ENCODE measurements at regions not wholly inside any gene's neighbourhood (a gene's known extent, or its start where the extent isn't known, plus 50 kb on each side); places are given as distances from the start of the nearest gene placed in this dataset.

DNA sequence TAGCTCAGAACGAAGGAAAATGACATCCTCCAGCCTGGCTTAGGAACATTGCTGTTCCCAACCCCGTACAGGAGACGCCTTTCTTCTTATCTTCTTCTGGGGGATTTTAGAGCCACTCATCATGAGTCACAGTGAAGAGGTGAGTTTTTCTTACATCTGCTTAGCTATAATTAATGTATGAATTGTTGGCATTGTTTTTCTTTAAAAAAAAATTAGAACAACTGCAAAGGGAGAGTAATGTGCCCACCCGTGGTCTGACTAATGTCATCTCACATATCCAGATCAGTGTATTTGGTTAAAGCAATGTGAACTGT lies 310.6 kb upstream of the TSHZ3 start:
- TF ChIP-seq, protein P1, sequence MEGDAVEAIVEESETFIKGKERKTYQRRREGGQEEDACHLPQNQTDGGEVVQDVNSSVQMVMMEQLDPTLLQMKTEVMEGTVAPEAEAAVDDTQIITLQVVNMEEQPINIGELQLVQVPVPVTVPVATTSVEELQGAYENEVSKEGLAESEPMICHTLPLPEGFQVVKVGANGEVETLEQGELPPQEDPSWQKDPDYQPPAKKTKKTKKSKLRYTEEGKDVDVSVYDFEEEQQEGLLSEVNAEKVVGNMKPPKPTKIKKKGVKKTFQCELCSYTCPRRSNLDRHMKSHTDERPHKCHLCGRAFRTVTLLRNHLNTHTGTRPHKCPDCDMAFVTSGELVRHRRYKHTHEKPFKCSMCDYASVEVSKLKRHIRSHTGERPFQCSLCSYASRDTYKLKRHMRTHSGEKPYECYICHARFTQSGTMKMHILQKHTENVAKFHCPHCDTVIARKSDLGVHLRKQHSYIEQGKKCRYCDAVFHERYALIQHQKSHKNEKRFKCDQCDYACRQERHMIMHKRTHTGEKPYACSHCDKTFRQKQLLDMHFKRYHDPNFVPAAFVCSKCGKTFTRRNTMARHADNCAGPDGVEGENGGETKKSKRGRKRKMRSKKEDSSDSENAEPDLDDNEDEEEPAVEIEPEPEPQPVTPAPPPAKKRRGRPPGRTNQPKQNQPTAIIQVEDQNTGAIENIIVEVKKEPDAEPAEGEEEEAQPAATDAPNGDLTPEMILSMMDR (IDR thresholded peaks at IDR 0.05; ENCODE audit: low read depth, low read length, missing input control): no peak
- no peak for TF ChIP-seq RAD21 (IDR thresholded peaks at IDR 0.05)
- TF ChIP-seq, protein P2, sequence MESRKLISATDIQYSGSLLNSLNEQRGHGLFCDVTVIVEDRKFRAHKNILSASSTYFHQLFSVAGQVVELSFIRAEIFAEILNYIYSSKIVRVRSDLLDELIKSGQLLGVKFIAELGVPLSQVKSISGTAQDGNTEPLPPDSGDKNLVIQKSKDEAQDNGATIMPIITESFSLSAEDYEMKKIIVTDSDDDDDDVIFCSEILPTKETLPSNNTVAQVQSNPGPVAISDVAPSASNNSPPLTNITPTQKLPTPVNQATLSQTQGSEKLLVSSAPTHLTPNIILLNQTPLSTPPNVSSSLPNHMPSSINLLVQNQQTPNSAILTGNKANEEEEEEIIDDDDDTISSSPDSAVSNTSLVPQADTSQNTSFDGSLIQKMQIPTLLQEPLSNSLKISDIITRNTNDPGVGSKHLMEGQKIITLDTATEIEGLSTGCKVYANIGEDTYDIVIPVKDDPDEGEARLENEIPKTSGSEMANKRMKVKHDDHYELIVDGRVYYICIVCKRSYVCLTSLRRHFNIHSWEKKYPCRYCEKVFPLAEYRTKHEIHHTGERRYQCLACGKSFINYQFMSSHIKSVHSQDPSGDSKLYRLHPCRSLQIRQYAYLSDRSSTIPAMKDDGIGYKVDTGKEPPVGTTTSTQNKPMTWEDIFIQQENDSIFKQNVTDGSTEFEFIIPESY (IDR thresholded peaks at IDR 0.05): no peak
- no peak for TF ChIP-seq YY1 (IDR thresholded peaks at IDR 0.05)
- TF ChIP-seq EGR1 (IDR thresholded peaks at IDR 0.05; ENCODE audit: low read depth in 2 of 2): no peak
- no peak for TF ChIP-seq TAF1 (conservative IDR thresholded peaks at IDR 0.05)
